ENCODE measurements at regions not wholly inside any gene's neighbourhood (a gene's known extent, or its start where the extent isn't known, plus 50 kb on each side); places are given as distances from the start of the nearest gene placed in this dataset.

DNA sequence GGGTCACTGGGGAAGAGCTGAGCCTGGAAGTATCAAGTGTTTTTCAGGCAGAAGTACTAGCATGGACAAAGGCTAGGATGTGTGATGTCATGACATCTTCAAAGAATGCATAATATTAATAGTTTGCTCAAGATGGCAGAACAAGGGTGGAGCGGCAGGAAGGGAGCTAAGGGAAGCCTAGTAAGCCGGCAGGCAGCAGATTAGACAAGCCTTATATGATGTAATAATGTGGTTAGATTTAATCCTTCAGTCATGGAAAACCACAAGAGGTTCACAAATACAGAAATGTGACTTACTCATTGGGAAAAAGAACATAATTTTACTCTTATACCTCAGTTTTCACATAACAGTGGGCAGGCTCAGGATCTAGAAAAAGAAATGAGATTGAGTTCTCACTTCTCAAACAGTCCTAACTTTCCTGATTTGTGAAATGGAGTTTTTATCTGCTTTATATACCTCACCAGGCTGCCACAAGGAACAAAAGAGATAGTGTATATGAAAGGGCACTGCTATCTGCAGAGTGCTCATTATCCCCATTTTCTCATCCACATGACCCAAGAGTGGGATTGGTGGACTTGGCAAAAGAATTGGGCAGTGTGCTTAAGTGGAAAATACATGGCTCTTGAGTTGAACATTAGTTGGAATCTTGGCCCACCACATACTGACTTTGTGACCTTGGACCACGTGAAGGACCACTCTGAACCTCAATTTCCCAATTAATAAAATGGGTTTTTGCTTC, 89.1 kb upstream of the LHCGR start:
- Histone ChIP-seq H3K4me3 (no peak overlapping the region), H3K9me3 (ENCODE audit: low read depth) (no peaks in the 10 kb centered on the region), H3K27me3 (replicated peaks; ENCODE audit: insufficient read depth) (no peaks in the 10 kb centered on the region), H3K36me3 (ENCODE audit: low read depth) (no peaks in the 10 kb centered on the region), H3K4me2 (ENCODE audit: unreplicated experiment) (no peak overlapping the region), H3F3A (ENCODE audit: insufficient read depth) (no peaks in the 10 kb centered on the region), H3K9ac (no peak overlapping the region), H3K4me1 (ENCODE audit: insufficient read depth) (peaks cover 2% of the 10 kb centered on the region), H2AFZ (no peak overlapping the region), H4K20me1 (ENCODE audit: insufficient read depth) (no peaks in the 10 kb centered on the region), H3K9me2 (ENCODE audit: insufficient read depth) (no peaks in the 10 kb centered on the region), H3K79me2 (ENCODE audit: insufficient read depth) (no peaks in the 10 kb centered on the region), H3K27ac (no peak overlapping the region)
- no peak for TF ChIP-seq EZH2phosphoT487 (IDR thresholded peaks at IDR 0.05; ENCODE audit: insufficient read depth, low read depth)
- TF ChIP-seq EZH2 (IDR thresholded peaks at IDR 0.05; ENCODE audit: insufficient read depth, poor library complexity, severe bottlenecking), result no peak
- in situ Hi-C loops (cut with MboI), result no loop called here
- DNase-seq, result peak; percentile 64
- whole genome bisulfite sequencing, 2 experiments (ENCODE audit: low coverage in 1 of 2, low lambda C conversion rate in 2 of 2, missing lambda C conversion rate in 2 of 2), result 26 to 29% methylated on average over 3 of the region's 3 CpGs

GRCh38 chr2:48841126-48841525, 85.6 kb upstream of the LHCGR start:
- Histone ChIP-seq H3K79me2 (ENCODE audit: insufficient read depth) (no peaks in the 10 kb centered on the region), H3K4me1 (ENCODE audit: insufficient read depth) (no peaks in the 10 kb centered on the region), H3K4me2 (ENCODE audit: unreplicated experiment) (no peak overlapping the region), H3K9ac (no peak overlapping the region), H3K4me3 (no peak overlapping the region), H3K9me3 (ENCODE audit: low read depth) (no peaks in the 10 kb centered on the region), H3K9me2 (ENCODE audit: insufficient read depth) (no peaks in the 10 kb centered on the region), H2AFZ (no peak overlapping the region), H3K27me3 (replicated peaks; ENCODE audit: insufficient read depth) (no peaks in the 10 kb centered on the region), H3K36me3 (ENCODE audit: low read depth) (no peaks in the 10 kb centered on the region), H4K20me1 (ENCODE audit: insufficient read depth) (no peaks in the 10 kb centered on the region), H3K27ac (no peak overlapping the region), H3F3A (ENCODE audit: insufficient read depth) (no peaks in the 10 kb centered on the region)
- in situ Hi-C loops (cut with MboI), result no loop called here
- 86 to 96% methylated on average over 2 of the region's 2 CpGs for WGBS, 2 experiments (ENCODE audit: low coverage in 1 of 2, low lambda C conversion rate in 2 of 2, missing lambda C conversion rate in 2 of 2)
- no peak for DNase-seq
- TF ChIP-seq EZH2 (IDR thresholded peaks at IDR 0.05; ENCODE audit: insufficient read depth, poor library complexity, severe bottlenecking), result no peak

- H3K4me1 ChIP-seq (ENCODE audit: insufficient read depth), result no peaks in the 10 kb centered on the region
- WGBS, 2 experiments (ENCODE audit: low coverage in 1 of 2, low lambda C conversion rate in 2 of 2, missing lambda C conversion rate in 2 of 2), result 34 to 38% methylated on average over 2 of the region's 2 CpGs
These were observed 82.5 kb upstream of the LHCGR start for GRCh38 chr2:48838029-48838428.

GRCh38 chr2:48829569-48829968, 74.0 kb upstream of the LHCGR start:
- Histone ChIP-seq H3K36me3 (ENCODE audit: low read depth) (no peaks in the 10 kb centered on the region), H3K9me2 (ENCODE audit: insufficient read depth) (no peaks in the 10 kb centered on the region), H2AFZ (no peak overlapping the region), H3K4me2 (ENCODE audit: unreplicated experiment) (no peak overlapping the region), H3F3A (ENCODE audit: insufficient read depth) (0 out of 2 replicates have a peak, but pooled peaks cover 4% of the 10 kb centered on the region), H3K79me2 (ENCODE audit: insufficient read depth) (no peaks in the 10 kb centered on the region), H3K9me3 (ENCODE audit: low read depth) (no peaks in the 10 kb centered on the region), H3K4me3 (no peak overlapping the region), H4K20me1 (ENCODE audit: insufficient read depth) (no peaks in the 10 kb centered on the region), H3K27ac (no peak overlapping the region), H3K9ac (no peak overlapping the region), H3K4me1 (ENCODE audit: insufficient read depth) (0 out of 2 replicates have a peak, but pooled peaks cover 4% of the 10 kb centered on the region), H3K27me3 (replicated peaks; ENCODE audit: insufficient read depth) (no peaks in the 10 kb centered on the region)
- in situ Hi-C loops (cut with MboI), result no loop called here
- TF ChIP-seq EZH2phosphoT487 (IDR thresholded peaks at IDR 0.05; ENCODE audit: insufficient read depth, low read depth), result no peak
- TF ChIP-seq EZH2 (IDR thresholded peaks at IDR 0.05; ENCODE audit: insufficient read depth, poor library complexity, severe bottlenecking), result no peak
- DNase-seq, result no peak

More at GRCh38 chr2:48838029-48838428, 82.5 kb upstream of the LHCGR start:
- in situ Hi-C loops (cut with MboI), result no loop called here
- peak; percentile 6 for DNase-seq
- H3K27me3 ChIP-seq (replicated peaks; ENCODE audit: insufficient read depth), result no peaks in the 10 kb centered on the region
- TF ChIP-seq EZH2phosphoT487 (IDR thresholded peaks at IDR 0.05; ENCODE audit: insufficient read depth, low read depth), result no peak
- TF ChIP-seq EZH2 (IDR thresholded peaks at IDR 0.05; ENCODE audit: insufficient read depth, poor library complexity, severe bottlenecking), result no peak
- no peak overlapping the region for H3K27ac ChIP-seq
- H3K4me3 ChIP-seq, result no peak overlapping the region
- H3F3A ChIP-seq (ENCODE audit: insufficient read depth), result no peaks in the 10 kb centered on the region
- H4K20me1 ChIP-seq (ENCODE audit: insufficient read depth), result no peaks in the 10 kb centered on the region
- H3K9me2 ChIP-seq (ENCODE audit: insufficient read depth), result no peaks in the 10 kb centered on the region
- H3K4me2 ChIP-seq (ENCODE audit: unreplicated experiment), result no peak overlapping the region
- no peak overlapping the region for H3K9ac ChIP-seq
- H3K79me2 ChIP-seq (ENCODE audit: insufficient read depth), result no peaks in the 10 kb centered on the region
- no peaks in the 10 kb centered on the region for H3K9me3 ChIP-seq (ENCODE audit: low read depth)
- H3K36me3 ChIP-seq (ENCODE audit: low read depth), result no peaks in the 10 kb centered on the region
- H2AFZ ChIP-seq, result no peak overlapping the region

DNA sequence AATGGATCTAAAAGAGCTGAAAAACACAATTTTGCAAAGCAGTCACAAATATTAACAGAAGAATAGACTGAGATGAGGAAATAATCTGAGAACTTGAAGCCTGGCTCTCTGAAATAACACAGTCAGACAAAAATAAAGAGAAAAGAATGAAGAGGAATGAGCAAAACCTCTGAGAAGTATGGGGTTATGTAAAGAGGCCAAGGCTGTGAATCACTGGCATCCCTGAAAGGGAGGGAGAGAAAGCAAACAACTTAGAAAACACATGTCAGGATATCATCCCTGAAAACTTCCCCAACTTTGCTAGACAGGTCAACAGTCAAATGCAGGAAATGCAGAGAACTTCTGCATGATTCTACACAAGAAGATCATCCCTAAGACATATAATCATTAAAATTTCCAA, 73.5 kb upstream of the LHCGR start:
- Histone ChIP-seq H3K4me2 (ENCODE audit: unreplicated experiment) (no peak overlapping the region), H3K27me3 (replicated peaks; ENCODE audit: insufficient read depth) (no peaks in the 10 kb centered on the region)
- DNase-seq, result peak; percentile 65

More for the DNA sequence above, 73.5 kb upstream of the LHCGR start:
- H3K36me3 ChIP-seq (ENCODE audit: low read depth), result no peaks in the 10 kb centered on the region
- H3K9me3 ChIP-seq (ENCODE audit: low read depth), result no peaks in the 10 kb centered on the region
- no peak for TF ChIP-seq EZH2phosphoT487 (IDR thresholded peaks at IDR 0.05; ENCODE audit: insufficient read depth, low read depth)
- TF ChIP-seq EZH2 (IDR thresholded peaks at IDR 0.05; ENCODE audit: insufficient read depth, poor library complexity, severe bottlenecking), result no peak
- H2AFZ ChIP-seq, result no peak overlapping the region
- no peak overlapping the region for H3K9ac ChIP-seq
- 0 out of 2 replicates have a peak, but pooled peaks cover 4% of the 10 kb centered on the region for H3K4me1 ChIP-seq (ENCODE audit: insufficient read depth)
- no peak overlapping the region for H3K4me3 ChIP-seq
- no peak overlapping the region for H3K27ac ChIP-seq
- no peaks in the 10 kb centered on the region for H4K20me1 ChIP-seq (ENCODE audit: insufficient read depth)
- H3F3A ChIP-seq (ENCODE audit: insufficient read depth), result 0 out of 2 replicates have a peak, but pooled peaks cover 4% of the 10 kb centered on the region
- in situ Hi-C loops (cut with MboI), result no loop called here
- H3K79me2 ChIP-seq (ENCODE audit: insufficient read depth), result no peaks in the 10 kb centered on the region
- no peaks in the 10 kb centered on the region for H3K9me2 ChIP-seq (ENCODE audit: insufficient read depth)
